HG03558 (cell line): ENCODE measurements at regions not wholly inside any gene's neighbourhood (a gene's known extent, or its start where the extent isn't known, plus 50 kb on each side); places are given as distances from the start of the nearest gene placed in this dataset.

ENCODE experiments used
- ATAC-seq: cut with Tn5 transposase; IDR thresholded peaks from one replicate; pipeline ENCODE4 v1.9.1; 2021; ENCODE audit warnings: moderate number of reproducible peaks; ENCODE audit not compliant: unreplicated experiment; ENCODE audit errors: extremely low read depth

- no peak for ATAC-seq
Observed at GRCh38 chr20:11799281-11799684, 118.4 kb upstream of the BTBD3 start.

GRCh38 chr20:11807054-11808048 is 110.3 kb upstream of the BTBD3 start:
- ATAC-seq = no peak

DNA sequence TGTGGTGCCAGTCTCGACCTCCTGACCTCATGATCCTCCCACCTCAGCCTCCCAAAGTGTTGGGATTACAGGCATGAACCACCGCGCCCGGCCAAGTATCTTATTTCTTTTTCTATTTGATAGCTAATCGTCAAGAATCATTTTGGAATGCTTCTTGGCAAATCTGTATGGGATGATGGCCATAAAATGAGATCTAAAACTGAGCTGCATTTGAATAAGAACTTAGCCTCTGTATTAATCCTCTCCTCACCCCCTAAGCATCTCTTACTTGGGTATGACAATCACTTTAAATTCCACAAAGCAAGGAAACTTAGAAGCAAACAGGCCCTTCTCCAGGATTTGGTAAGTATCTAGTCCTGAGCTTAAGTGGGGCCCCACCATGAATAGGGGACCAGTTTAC is 108.9 kb upstream of the BTBD3 start:
- no peak for ATAC-seq

- ATAC-seq = no peak
Observed at GRCh38 chr20:11810311-11811083, 107.2 kb upstream of the BTBD3 start.

DNA sequence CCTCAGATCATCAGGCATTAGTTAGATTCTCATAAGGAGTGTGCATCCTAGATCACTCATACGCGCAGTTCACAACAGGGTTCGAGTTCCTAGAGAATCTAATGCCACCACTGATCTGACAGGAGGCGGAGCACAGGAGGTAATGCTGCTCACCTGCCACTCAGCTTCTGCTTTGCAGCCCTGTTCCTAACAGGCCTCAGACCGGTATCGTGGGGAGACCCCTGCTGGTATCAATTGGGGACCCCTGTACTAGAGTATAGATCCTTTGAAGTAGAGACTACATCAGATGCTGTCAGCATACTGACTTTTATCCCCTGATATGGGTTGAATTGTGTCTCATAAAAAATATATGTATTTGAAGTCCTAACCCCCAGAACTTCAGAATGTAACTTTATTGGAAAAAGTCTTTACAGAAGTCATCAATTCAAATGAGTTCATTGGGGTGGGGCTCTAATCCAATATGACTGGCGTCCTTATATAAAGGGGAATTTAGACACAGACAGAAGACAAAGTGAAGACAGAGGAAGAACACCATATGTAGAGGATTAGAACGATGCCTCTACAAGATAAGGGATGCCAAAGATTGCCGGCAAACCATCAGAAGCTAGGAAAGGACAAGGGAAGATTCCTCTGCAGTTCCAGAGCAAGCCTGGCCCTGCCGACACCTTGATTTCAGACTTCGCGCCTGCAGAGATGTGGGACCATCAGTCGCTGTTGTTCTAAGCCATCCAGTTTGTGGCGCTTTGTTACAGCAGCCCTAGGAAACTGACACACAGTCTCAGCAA is 104.4 kb upstream of the BTBD3 start:
- ATAC-seq = no peak

DNA sequence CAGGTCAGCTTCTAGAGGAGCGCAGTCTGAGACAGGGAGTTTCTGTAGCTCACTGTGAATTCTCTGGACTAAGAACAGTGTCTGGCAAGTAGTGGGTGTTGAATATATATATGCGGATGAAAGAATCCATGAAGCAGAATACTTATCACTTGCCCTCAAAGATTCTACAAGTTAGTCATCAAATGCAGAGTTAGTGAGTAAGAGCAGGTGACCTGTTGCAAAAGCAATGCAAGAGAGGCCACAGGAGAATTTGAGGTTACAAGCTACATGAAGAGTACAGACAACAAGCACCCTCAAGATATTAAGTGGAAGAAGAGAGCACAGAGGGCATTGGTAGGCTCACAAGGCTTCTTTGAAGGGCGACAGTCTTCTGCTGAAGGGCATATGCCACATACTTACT is 103.4 kb upstream of the BTBD3 start:
- no peak for ATAC-seq

GRCh38 chr20:11820838-11821237 is 96.9 kb upstream of the BTBD3 start:
- no peak for ATAC-seq

GRCh38 chr20:11822540-11822794 is 95.2 kb upstream of the BTBD3 start:
- no peak for ATAC-seq

DNA sequence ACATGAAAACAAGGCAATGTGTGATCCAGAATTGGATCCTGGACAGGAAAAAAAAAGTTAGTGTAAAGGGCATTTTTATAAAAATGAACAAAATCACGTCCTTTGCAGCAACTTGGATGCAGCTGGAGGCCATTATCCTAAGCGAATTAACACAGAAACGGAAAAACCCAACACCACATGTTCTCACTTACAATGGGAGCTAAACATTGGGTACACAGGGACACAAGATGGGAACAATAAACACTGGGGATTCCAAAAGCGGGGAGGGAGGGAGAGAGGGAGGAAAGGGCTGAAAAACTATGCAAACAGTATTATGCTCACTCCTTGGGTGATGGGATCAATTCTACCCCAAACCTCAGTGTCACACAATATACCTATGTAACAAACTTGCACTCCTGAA is 91.4 kb upstream of the BTBD3 start:
- no peak for ATAC-seq

DNA sequence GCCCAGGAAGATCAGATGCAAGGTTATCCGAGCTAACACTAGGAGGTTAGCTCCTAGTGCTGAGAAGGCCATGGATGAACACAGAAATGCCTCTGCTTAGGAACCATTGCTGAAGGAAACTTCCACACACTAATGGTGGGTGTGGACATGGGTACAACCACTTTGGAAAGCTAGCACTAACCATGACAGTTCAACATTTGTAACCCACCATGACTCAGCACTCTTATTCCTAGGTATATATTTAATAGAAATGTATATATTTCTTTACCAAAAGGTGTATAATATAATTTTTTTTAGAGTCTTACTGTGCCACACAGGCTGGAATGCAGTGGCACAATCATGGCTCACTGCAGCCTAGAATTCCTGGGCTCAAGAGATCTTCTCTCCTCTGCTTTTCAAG is 85.3 kb upstream of the BTBD3 start:
- ATAC-seq = no peak

GRCh38 chr20:11832851-11833250 is 84.8 kb upstream of the BTBD3 start:
- ATAC-seq = no peak

DNA sequence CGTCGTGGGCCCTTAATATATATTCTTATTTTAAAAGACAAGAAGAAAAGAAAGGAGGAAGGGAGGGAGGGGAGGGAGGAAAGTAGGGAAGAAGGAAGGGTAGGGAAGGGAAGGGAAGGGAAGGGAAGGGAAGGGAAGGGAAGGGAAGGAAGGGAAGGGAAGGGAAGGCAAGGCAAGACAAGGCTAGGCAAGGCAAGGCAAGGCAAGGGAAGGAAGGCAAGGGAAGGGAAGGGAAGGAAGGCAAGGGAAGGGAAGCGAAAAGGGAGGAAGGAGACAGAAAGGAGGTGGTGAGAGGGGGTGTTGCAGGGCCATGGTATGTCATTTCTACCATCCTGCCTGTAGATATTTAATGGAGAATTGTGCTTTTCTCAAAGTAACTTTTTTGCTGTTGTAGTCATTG is 83.9 kb upstream of the BTBD3 start:
- ATAC-seq = no peak

- ATAC-seq = no peak
Observed at GRCh38 chr20:11838076-11838636, 79.5 kb upstream of the BTBD3 start.

- ATAC-seq = no peak
Observed at GRCh38 chr20:11841972-11842461, 75.7 kb upstream of the BTBD3 start.

- ATAC-seq = no peak
Observed at GRCh38 chr20:11843289-11843688, 74.4 kb upstream of the BTBD3 start.

GRCh38 chr20:11844691-11845090 is 73.0 kb upstream of the BTBD3 start:
- ATAC-seq = no peak

- ATAC-seq = no peak
Observed at GRCh38 chr20:11845340-11845739, 72.4 kb upstream of the BTBD3 start.

GRCh38 chr20:11846131-11846530 is 71.6 kb upstream of the BTBD3 start:
- no peak for ATAC-seq

GRCh38 chr20:11847827-11848226 is 69.9 kb upstream of the BTBD3 start:
- no peak for ATAC-seq

- no peak for ATAC-seq
Observed at GRCh38 chr20:11849270-11849915, 68.3 kb upstream of the BTBD3 start.
